ENCODE measurements at regions not wholly inside any gene's neighbourhood (a gene's known extent, or its start where the extent isn't known, plus 50 kb on each side); places are given as distances from the start of the nearest gene placed in this dataset.
"Not testable (repeated sequence)": the region's sequence is repeated elsewhere in the genome, so short reads cannot be mapped to it uniquely, and the experiment has no call there.

GRCh38 chrX:114272096-114272686 is 311.7 kb upstream of the HTR2C start:
- no peak for TF ChIP-seq CTCF (IDR thresholded peaks at IDR 0.05; ENCODE audit: low read depth, low read length)
- in situ Hi-C loops (cut with HindIII; ENCODE audit: low sequenced_read_pairs) = no loop called here
- no peak overlapping the region for H3K4me3 ChIP-seq (ENCODE audit: low read depth, low read length)
- no peak for DNase-seq (ENCODE audit: low read depth, low spot score)

- DNase-seq (ENCODE audit: low read depth, low spot score); in situ Hi-C loops (cut with HindIII; ENCODE audit: low sequenced_read_pairs): not testable (repeated sequence)
These were observed 313.5 kb upstream of the HTR2C start for GRCh38 chrX:114270371-114270770.

GRCh38 chrX:114268643-114269042 is 315.2 kb upstream of the HTR2C start:
- in situ Hi-C loops (cut with HindIII; ENCODE audit: low sequenced_read_pairs) = no loop called here
- DNase-seq (ENCODE audit: low read depth, low spot score) = no peak
- H3K4me3 ChIP-seq (ENCODE audit: low read depth, low read length) = no peak overlapping the region
- no peak for TF ChIP-seq CTCF (IDR thresholded peaks at IDR 0.05; ENCODE audit: low read depth, low read length)

More at GRCh38 chrX:114270371-114270770, 313.5 kb upstream of the HTR2C start:
- not testable (repeated sequence) for H3K4me3 ChIP-seq (ENCODE audit: low read depth, low read length)

GRCh38 chrX:114267142-114267541 is 316.7 kb upstream of the HTR2C start:
- DNase-seq (ENCODE audit: low read depth, low spot score) = no peak
- no peak for TF ChIP-seq CTCF (IDR thresholded peaks at IDR 0.05; ENCODE audit: low read depth, low read length)
- in situ Hi-C loops (cut with HindIII; ENCODE audit: low sequenced_read_pairs) = no loop called here
- no peak overlapping the region for H3K4me3 ChIP-seq (ENCODE audit: low read depth, low read length)

GRCh38 chrX:114252186-114252585 is 331.7 kb upstream of the HTR2C start:
- H3K4me3 ChIP-seq (ENCODE audit: low read depth, low read length) = no peak overlapping the region
- no peak for TF ChIP-seq CTCF (IDR thresholded peaks at IDR 0.05; ENCODE audit: low read depth, low read length)
- no peak for DNase-seq (ENCODE audit: low read depth, low spot score)
- in situ Hi-C loops (cut with HindIII; ENCODE audit: low sequenced_read_pairs) = no loop called here

- in situ Hi-C loops (cut with HindIII; ENCODE audit: low sequenced_read_pairs) = no loop called here
- no peak for TF ChIP-seq CTCF (IDR thresholded peaks at IDR 0.05; ENCODE audit: low read depth, low read length)
- H3K4me3 ChIP-seq (ENCODE audit: low read depth, low read length) = no peak overlapping the region
- no peak for DNase-seq (ENCODE audit: low read depth, low spot score)
These were observed 332.3 kb upstream of the HTR2C start for GRCh38 chrX:114251575-114251974.

GRCh38 chrX:114221445-114221844 is 362.4 kb upstream of the HTR2C start:
- no peak for TF ChIP-seq CTCF (IDR thresholded peaks at IDR 0.05; ENCODE audit: low read depth, low read length)
- in situ Hi-C loops (cut with HindIII; ENCODE audit: low sequenced_read_pairs) = no loop called here
- DNase-seq (ENCODE audit: low read depth, low spot score) = no peak
- no peak overlapping the region for H3K4me3 ChIP-seq (ENCODE audit: low read depth, low read length)
